Ovary (tissue), 3 donors: ENCODE measurements at regions not wholly inside any gene's neighbourhood (a gene's known extent, or its start where the extent isn't known, plus 50 kb on each side); places are given as distances from the start of the nearest gene placed in this dataset.

Experiments used
- EP300 ChIP-seq: sonication (generic); formaldehyde crosslinking; IDR thresholded peaks from one replicate; pipeline ENCODE4 v1.6.1; 2017; ENCODE audit warnings: antibody characterized with exemption
- POLR2A ChIP-seq: fragments of 450-650 bp; IDR thresholded peaks from one replicate; pipeline ENCODE4 v1.6.1; 2017; ENCODE audit warnings: antibody characterized with exemption, mild to moderate bottlenecking, moderate library complexity
- TF ChIP-seq, protein P1 (sequence below), 3 donors: fragments of 450-650 bp in 2 of 3; fragments of 200-600 bp in 1 of 3; IDR thresholded peaks; one replicate each; pipeline versions ENCODE4 v1.5.1 to v1.8.0; 2016 to 2022; ENCODE audit warnings: antibody characterized with exemption in 3 of 3, mild to moderate bottlenecking in 1 of 3
- donor health status: DM: no; HTN: no; CAD: no.

DNA sequence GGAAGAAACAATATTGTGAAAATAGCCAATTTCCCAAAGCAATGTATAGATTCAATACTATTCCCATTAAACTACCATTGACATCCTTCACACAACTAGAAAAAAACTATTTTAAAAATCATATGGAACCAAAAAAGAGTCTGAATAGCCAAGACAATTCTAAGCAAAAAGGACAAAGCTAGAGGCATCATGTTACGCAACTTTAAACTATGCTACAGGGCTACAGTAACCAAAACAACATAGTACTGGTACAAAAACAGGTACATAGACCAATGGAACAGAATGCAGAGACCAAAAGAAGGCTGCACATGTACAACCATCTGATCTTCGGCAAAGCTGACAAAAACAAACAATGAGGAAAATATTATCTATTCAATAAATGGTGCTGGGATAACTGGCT is 233.3 kb upstream of the TMPRSS15 start:
- TF ChIP-seq, protein P1, sequence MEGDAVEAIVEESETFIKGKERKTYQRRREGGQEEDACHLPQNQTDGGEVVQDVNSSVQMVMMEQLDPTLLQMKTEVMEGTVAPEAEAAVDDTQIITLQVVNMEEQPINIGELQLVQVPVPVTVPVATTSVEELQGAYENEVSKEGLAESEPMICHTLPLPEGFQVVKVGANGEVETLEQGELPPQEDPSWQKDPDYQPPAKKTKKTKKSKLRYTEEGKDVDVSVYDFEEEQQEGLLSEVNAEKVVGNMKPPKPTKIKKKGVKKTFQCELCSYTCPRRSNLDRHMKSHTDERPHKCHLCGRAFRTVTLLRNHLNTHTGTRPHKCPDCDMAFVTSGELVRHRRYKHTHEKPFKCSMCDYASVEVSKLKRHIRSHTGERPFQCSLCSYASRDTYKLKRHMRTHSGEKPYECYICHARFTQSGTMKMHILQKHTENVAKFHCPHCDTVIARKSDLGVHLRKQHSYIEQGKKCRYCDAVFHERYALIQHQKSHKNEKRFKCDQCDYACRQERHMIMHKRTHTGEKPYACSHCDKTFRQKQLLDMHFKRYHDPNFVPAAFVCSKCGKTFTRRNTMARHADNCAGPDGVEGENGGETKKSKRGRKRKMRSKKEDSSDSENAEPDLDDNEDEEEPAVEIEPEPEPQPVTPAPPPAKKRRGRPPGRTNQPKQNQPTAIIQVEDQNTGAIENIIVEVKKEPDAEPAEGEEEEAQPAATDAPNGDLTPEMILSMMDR (IDR thresholded peaks at IDR 0.05), result no peak
- TF ChIP-seq POLR2A (no peak), EP300 (no peak)
